ENCODE measurements at regions not wholly inside any gene's neighbourhood (a gene's known extent, or its start where the extent isn't known, plus 50 kb on each side); places are given as distances from the start of the nearest gene placed in this dataset.

DNA sequence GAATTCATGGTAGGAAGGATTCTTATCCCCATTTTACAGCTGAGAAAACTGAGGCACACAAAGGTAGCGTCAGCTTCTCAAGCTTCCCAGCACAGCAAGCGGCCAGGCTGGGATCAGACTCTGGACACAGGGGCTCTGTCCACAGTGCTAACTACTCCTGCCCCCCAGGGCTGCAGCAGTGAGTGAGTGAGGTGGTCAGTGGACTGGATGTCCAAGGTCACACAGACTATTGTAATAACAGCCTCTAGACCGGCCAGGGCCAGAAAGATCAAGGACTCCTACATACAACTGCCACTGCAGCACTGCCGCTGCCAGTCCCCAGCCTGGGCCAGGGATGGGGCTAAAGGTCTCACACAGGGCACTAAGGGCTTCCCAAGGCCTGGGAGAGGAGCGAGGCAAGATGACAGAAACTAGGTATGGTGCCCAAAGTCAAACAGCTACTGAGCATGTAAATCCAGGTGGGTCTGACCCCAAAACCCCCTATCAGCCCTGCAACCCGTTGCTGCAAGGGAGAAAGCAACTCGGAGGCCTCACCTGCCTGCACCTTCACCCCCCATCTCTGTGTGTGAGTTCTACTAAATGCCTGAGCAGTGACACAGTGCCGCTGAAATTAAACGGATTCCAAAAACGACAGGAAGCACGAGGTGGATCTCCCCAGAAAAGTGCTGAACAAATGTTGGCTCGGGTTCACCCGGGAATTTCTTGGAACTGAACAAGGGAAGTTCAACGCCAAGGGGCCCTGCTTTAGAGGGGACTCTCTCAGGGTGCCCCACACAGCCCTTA, 161.8 kb upstream of the GRK3 start (continued):
- TF ChIP-seq ZNF468 (CRISPR knock-in tag; IDR thresholded peaks at IDR 0.05) (no peak), KDM1A (CRISPR knock-in tag; IDR thresholded peaks at IDR 0.05) (peak; percentile 100), SAP130 (CRISPR knock-in tag; IDR thresholded peaks at IDR 0.05; ENCODE audit: low read depth) (peak; percentile 92), DNMT3B (CRISPR knock-in tag; conservative IDR thresholded peaks at IDR 0.05) (0 out of 2 replicates have a peak, but pooled peaks have one; percentile 21), ZFP41 (CRISPR knock-in tag; IDR thresholded peaks at IDR 0.05; ENCODE audit: borderline replicate concordance) (no peak), MIER3 (CRISPR knock-in tag; IDR thresholded peaks at IDR 0.05; ENCODE audit: borderline replicate concordance) (0 out of 2 replicates have a peak, but pooled peaks have one; percentile 44), SMYD3 (CRISPR knock-in tag; IDR thresholded peaks at IDR 0.05) (no peak), ZNF788 (CRISPR knock-in tag; IDR thresholded peaks at IDR 0.05; ENCODE audit: borderline replicate concordance) (no peak; the same call in 1 of the 2 replicates), ZBTB37 (CRISPR knock-in tag; IDR thresholded peaks at IDR 0.05) (no peak), LCORL (IDR thresholded peaks at IDR 0.05) (no peak), LCORL (CRISPR knock-in tag; IDR thresholded peaks at IDR 0.05) (peak; percentile 92), KDM6A (CRISPR knock-in tag; IDR thresholded peaks at IDR 0.05; ENCODE audit: low read depth) (peak; percentile 42; the same call in 1 of the 2 replicates), EED (CRISPR knock-in tag; IDR thresholded peaks at IDR 0.05) (no peak), PCBP2 (optimal IDR thresholded peaks at IDR 0.05; ENCODE audit: low read depth, low read length, poor library complexity, severe bottlenecking) (no peak), IRF1 (CRISPR knock-in tag; IDR thresholded peaks at IDR 0.05; ENCODE audit: low read depth) (0 out of 2 replicates have a peak, but pooled peaks have one; percentile 55), HDAC1 (CRISPR knock-in tag; IDR thresholded peaks at IDR 0.05) (peak; percentile 96), IRF2 (CRISPR knock-in tag; IDR thresholded peaks at IDR 0.05) (peak; percentile 78), ZNF3 (CRISPR knock-in tag; IDR thresholded peaks at IDR 0.05) (peak; percentile 48; the same call in 1 of the 2 replicates), DMAP1 (CRISPR knock-in tag; IDR thresholded peaks at IDR 0.05) (peak; percentile 56; the same call in 1 of the 2 replicates), ARHGAP35 (CRISPR knock-in tag; IDR thresholded peaks at IDR 0.05; ENCODE audit: borderline replicate concordance) (no peak), FOXC1 (CRISPR knock-in tag; IDR thresholded peaks at IDR 0.05; ENCODE audit: borderline replicate concordance) (no peak; the same call in 1 of the 2 replicates), ZNF234 (CRISPR knock-in tag; conservative IDR thresholded peaks at IDR 0.05) (no peak), SALL2 (CRISPR knock-in tag; IDR thresholded peaks at IDR 0.05) (peak; percentile 80; the same call in 1 of the 2 replicates), ZNF484 (CRISPR knock-in tag; IDR thresholded peaks at IDR 0.05; ENCODE audit: borderline replicate concordance, low read depth) (no peak)
- TF ChIP-seq, protein P1, sequence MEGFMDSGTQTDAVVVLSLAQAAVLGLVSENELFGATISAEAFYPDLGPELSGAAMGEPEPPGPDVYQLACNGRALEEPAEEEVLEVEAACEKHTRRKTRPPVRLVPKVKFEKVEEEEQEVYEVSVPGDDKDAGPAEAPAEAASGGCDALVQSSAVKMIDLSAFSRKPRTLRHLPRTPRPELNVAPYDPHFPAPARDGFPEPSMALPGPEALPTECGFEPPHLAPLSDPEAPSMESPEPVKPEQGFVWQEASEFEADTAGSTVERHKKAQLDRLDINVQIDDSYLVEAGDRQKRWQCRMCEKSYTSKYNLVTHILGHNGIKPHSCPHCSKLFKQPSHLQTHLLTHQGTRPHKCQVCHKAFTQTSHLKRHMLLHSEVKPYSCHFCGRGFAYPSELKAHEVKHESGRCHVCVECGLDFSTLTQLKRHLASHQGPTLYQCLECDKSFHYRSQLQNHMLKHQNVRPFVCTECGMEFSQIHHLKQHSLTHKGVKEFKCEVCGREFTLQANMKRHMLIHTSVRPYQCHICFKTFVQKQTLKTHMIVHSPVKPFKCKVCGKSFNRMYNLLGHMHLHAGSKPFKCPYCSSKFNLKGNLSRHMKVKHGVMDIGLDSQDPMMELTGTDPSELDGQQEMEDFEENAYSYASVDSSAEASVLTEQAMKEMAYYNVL (CRISPR knock-in tag; IDR thresholded peaks at IDR 0.05; ENCODE audit: borderline replicate concordance) = peak; percentile 76; the same call in 1 of the 2 replicates
- TF ChIP-seq, protein P2, sequence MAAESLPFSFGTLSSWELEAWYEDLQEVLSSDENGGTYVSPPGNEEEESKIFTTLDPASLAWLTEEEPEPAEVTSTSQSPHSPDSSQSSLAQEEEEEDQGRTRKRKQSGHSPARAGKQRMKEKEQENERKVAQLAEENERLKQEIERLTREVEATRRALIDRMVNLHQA (CRISPR knock-in tag; IDR thresholded peaks at IDR 0.05) = no peak
- TF ChIP-seq, protein P3, sequence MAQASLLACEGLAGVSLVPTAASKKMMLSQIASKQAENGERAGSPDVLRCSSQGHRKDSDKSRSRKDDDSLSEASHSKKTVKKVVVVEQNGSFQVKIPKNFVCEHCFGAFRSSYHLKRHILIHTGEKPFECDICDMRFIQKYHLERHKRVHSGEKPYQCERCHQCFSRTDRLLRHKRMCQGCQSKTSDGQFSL (CRISPR knock-in tag; IDR thresholded peaks at IDR 0.05) = peak; percentile 55; the same call in 1 of the 2 replicates

All from HepG2 (cell line).